GM19240 (cell line): ENCODE measurements at regions not wholly inside any gene's neighbourhood (a gene's known extent, or its start where the extent isn't known, plus 50 kb on each side); places are given as distances from the start of the nearest gene placed in this dataset.

Experiments used
- DNase-seq: peaks from one replicate; pipeline ENCODE4 v3.0.0; 2011; ENCODE audit warnings: low spot score; ENCODE audit not compliant: insufficient read length

- DNase-seq = no peak
Measured at GRCh38 chr18:38406607-38407006, 841.0 kb upstream of the CELF4 start.

DNA sequence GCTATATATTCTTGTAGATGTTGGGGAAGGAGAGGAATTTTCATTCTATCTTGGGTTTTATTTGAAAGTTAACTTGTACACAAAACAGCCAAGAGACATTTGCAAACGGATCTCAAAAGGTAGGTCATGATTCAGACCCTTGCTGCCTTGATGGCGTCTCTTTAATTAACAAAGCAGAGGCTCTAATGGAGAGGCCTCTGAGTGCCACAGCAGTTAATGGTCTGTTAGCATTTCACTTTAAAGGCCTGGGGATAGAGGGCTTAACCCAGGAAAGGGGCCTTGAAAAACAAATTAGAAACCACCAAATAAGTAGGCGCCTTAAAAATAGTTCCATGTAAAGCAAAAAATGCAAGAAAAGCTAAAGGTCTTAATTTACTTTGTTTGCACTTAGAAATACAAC is 836.9 kb upstream of the CELF4 start:
- no peak for DNase-seq

DNA sequence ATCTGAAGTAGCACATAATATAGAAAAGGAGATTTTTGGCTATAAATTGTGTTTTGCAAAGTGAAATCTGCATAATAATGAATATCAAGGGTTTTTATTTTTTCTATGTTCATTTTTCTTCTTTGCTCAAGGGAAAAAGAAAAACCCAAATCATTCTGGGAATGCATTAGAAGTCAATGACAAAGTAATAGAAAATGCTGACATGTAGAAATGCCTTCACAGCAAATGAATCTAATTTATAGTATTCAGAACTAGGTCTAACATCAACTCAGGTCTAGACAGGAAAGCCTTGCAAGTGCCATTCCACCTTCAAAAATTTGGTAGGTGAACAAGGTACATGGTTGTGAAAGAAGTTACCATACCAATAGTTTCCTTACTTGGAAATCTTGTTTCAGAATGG is 831.5 kb upstream of the CELF4 start:
- DNase-seq = no peak

DNA sequence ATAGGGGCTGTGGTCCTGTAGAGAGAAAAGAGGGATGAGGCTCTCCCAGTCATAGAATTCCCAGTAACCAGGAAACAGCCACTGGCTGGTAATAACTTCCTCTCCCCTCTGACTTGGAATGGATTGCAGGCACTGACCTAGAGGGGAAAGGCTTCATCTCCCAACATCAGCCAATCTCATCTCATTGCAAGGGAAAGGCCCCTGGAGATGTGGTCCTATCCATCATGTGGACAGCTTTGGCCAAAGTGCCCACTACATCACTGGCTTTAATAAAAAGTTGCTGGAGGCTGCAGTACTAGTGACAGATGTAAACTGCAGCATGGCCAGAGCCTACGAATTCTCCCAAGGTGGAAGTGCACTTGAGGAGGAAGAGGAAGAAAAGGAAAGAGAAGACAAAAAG is 820.5 kb upstream of the CELF4 start:
- DNase-seq = no peak

- DNase-seq = no peak
Measured at GRCh38 chr18:38369772-38370690, 804.4 kb upstream of the CELF4 start.

DNA sequence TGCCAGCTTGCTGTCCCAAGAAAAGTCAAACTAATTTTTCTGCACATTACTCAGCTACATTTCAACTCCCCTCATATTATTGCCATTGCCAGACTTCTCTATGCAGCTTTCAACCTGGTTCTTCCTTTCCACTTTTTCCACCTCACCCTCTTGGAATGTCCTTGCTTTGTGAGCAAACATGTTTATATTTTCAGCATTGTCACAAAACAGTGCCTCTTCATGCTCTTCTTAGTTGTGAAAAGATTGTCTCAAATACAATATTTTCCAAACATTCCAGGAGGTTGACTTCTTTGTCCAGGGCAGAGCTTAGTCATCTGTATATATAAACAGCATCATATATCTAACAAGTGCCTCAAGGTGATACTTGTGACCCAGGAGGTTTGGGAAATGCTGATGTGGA is 803.3 kb upstream of the CELF4 start:
- no peak for DNase-seq

DNA sequence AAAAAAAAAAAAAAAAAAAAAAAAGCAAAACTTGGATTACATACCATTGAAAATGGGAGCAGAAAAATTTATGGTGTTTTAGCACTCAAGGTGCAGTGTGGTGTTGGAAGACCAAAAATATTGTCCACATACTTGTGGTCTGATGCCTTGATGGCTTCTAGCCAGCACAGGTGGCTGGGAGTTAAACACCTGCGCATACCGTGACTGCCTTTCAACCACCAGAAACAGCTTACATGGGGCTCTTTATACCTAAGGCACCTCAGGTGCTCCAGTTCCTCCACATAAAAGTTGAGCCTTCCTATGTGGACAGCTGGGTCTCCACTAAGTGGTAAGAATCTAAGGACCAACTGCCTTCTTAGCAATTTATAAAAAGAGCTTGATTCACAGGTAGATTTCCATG is 802.6 kb upstream of the CELF4 start:
- DNase-seq = no peak

DNA sequence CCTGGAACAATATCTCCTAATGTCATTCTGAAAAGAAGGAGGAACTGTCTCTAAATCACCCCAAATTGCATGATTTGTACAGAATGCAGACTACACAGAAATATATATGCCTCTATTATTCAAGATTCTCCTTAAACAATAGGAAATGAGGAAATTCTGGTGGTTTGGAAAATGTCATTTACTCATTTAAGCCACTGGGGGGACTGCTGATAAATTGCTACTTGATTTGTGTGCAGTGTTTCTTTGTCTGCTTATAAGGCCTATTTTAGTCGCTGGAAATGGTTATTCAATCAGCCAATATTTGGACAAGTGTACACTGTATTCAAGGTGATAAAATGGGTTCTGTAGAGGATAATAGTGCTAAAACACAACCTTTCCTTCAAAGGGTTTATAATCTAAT is 801.9 kb upstream of the CELF4 start:
- no peak for DNase-seq

GRCh38 chr18:38362286-38362792 is 796.7 kb upstream of the CELF4 start:
- DNase-seq = no peak

DNA sequence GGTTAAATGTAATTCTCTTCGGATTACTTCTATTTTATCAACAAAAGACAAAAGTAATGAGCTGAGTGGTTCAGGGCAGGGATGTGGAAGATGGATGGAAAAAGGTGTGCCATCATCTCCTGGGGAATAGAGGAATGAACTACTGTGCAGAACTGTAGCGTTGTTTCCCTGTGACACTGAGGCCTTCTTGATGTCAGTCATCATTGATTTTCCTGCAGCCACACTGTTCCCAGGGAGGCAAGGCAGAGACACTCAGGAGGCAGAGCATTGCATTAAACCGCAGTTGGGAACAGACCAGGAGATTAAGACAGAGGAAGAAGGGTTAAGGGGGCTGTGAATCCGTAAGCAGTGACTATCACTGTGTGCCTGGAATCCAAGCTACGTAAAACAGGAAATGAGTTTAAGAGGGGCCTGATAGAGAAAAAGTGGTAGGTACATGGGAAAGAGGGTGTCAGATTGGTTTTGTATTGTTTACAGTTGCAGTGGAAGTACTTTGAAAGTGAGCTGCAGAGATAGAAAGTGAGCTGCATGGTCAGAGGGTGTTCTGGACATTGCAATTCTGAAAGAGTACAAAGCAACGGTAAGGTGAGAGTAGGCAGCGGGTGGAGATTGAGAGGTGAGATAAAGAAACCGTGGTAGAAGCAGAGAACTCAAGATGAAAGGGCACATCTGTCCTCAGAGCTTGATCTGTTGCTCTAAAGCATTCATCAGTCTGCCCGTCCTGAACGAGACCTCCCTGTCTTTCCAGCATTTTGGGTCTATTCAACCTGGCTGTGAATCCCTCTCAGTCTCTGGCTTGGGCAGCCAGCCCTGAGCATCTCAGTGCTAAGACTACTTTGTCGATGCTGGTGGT is 793.4 kb upstream of the CELF4 start:
- DNase-seq = no peak

- DNase-seq = no peak
Measured at GRCh38 chr18:38353149-38353548, 787.6 kb upstream of the CELF4 start.

GRCh38 chr18:38350141-38350540 is 784.5 kb upstream of the CELF4 start:
- no peak for DNase-seq

DNA sequence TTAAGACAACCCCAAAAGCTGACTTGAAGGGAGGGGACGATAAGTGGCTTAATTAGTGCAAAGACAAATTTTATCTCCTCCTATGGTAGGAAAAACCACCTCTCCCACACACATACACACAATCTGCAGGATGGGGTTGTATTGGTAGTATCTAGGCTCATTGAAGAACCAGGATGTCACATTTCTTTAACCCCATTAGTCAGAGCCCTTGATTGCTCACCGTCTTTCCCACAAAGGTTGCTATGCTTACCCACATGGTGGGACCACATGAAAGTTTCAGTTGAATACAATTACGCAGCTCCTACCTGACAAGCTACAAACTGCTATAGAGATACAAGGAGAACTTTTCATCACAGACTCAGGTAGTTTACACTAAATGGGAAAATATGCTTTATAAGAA is 765.0 kb upstream of the CELF4 start:
- DNase-seq = no peak

DNA sequence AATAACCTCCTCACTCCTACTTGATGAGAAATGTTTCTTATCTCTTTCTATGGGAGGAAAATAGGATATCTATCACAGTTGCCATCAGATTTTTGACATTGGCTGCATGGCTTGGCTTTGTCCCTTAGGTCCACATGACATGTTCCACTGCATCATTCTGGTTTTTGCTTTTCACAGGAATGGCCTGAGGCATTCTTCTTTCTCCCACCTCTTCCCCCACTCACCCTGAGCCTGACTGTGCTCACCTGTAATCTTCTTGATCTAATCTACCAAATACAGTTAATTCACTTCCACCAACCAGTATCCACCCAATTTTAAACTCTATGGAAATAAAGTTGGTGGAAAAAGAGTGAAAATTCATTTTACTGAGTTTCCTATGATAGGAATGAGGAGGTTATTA is 763.5 kb upstream of the CELF4 start:
- DNase-seq = no peak

DNA sequence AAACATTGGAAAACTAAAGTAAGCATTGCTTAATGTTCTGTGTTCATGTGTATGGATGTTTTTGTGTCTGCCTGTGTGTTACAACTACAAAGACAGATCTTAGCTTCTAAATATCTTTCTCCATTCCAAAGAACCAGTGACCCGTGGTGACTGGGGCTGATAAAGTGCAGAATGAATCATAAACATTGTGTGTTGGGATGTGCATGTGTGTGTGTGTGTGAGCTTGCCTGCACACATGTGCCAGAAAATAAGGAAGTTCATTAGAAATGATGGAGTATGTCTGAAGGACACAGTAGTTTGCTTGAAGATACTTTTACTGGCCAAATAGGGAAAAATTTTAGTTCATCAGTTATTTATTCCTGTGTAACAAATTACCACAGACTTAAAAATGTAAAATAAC is 756.6 kb upstream of the CELF4 start:
- no peak for DNase-seq

DNA sequence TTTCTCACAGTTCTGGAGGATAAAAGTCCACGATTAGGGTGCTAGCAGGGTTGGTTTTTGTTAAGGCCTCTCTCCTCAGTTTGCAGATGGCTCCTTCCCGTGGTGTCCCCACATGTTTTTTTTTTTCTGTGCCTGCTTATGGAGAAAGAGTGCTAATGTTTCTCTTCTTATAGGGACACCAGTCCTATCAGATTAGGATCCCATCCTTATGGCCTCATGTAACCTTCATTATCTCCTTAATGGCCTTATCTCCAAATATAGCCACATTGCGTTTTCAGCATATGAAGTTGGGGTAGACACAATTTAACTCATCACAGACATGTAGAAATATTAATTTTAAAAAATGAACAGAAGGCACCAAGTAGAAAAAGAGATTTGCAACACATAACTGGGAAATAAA is 755.7 kb upstream of the CELF4 start:
- no peak for DNase-seq

- DNase-seq = no peak
Measured at GRCh38 chr18:38318416-38318815, 752.8 kb upstream of the CELF4 start.

GRCh38 chr18:38313831-38314230 is 748.2 kb upstream of the CELF4 start:
- no peak for DNase-seq

- no peak for DNase-seq
Measured at GRCh38 chr18:38312532-38312931, 746.9 kb upstream of the CELF4 start.

DNA sequence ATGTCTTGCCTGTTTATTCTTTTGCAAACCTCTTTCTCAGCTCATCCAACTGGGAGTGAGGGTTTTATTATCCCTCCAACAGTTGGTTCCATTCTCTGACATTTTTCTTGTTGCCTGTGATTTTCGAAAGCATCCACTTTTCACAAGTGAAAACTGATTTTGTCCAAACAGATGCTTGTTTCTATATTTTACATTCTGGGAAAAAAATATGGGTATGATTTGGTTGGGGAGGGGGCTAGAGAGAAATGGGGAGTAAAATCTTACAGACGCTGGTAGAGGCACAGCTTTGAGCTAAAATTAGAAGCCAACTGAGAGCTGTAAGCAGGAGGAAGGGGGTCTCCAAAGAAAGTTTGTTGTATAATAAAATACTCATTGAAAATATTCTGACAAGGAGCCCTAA is 745.3 kb upstream of the CELF4 start:
- no peak for DNase-seq

- DNase-seq = no peak
Measured at GRCh38 chr18:38307914-38308313, 742.3 kb upstream of the CELF4 start.

DNA sequence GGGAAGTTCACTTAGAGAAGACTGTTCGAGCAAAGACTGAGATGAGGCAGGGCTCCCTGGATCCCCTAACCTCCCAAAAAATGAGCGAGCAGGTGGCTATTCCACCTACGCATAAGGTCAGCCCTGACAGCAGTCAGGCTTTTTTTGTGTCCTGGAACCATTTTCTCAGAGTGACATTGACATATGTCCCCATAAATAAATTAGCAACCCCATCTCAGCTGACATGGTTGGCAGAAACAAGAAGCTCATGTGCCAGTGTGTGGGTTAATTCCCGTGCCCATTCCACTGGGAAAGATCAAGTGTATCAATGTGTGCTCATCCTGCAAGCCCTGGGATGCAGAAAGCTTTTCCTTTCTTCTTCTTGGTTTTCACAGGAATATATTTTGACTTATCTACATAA is 740.4 kb upstream of the CELF4 start:
- DNase-seq = no peak
